Activated CD4-positive, CD25-positive, alpha-beta regulatory T cell treated with anti-CD3 and anti-CD28 coated beads, Interleukin-2, amount 50 U/mL, for 16 hours (primary cell): ENCODE measurements at regions not wholly inside any gene's neighbourhood (a gene's known extent, or its start where the extent isn't known, plus 50 kb on each side); places are given as distances from the start of the nearest gene placed in this dataset.

Experiments used
- DNase-seq: peaks from one replicate; pipeline ENCODE4 v3.0.0-alpha.2; 2020; ENCODE audit warnings: low read depth, low spot score

GRCh38 chr7:22962775-22963350, 51.1 kb downstream of the HYCC1 start:
- DNase-seq, result no peak

GRCh38 chr7:22958742-22959141, 55.2 kb downstream of the HYCC1 start:
- no peak for DNase-seq

GRCh38 chr7:22954251-22954650, 59.7 kb downstream of the HYCC1 start:
- DNase-seq, result no peak

- no peak for DNase-seq
Observed at GRCh38 chr7:22952306-22953015, 61.5 kb downstream of the HYCC1 start.

- DNase-seq, result no peak
Observed at GRCh38 chr7:22949944-22950343, 64.0 kb downstream of the HYCC1 start.

- no peak for DNase-seq
Observed at GRCh38 chr7:22949221-22949620, 64.7 kb downstream of the HYCC1 start.

- no peak for DNase-seq
Observed at GRCh38 chr7:22948770-22949169, 65.2 kb downstream of the HYCC1 start.

GRCh38 chr7:22945584-22945983, 68.3 kb downstream of the HYCC1 start:
- no peak for DNase-seq

- no peak for DNase-seq
Observed at GRCh38 chr7:22944510-22944909, 69.4 kb downstream of the HYCC1 start.

- no peak for DNase-seq
Observed at GRCh38 chr7:22944022-22944421, 69.9 kb downstream of the HYCC1 start.

- no peak for DNase-seq
Observed at GRCh38 chr7:22942191-22942590, 71.7 kb downstream of the HYCC1 start.

GRCh38 chr7:22939842-22940241, 74.1 kb downstream of the HYCC1 start:
- no peak for DNase-seq

GRCh38 chr7:22937946-22938345, 76.0 kb downstream of the HYCC1 start:
- no peak for DNase-seq

GRCh38 chr7:22936246-22936645, 77.7 kb downstream of the HYCC1 start:
- DNase-seq, result no peak

- no peak for DNase-seq
Observed at GRCh38 chr7:22935269-22935668, 78.7 kb downstream of the HYCC1 start.

- no peak for DNase-seq
Observed at GRCh38 chr7:22934473-22935065, 79.4 kb downstream of the HYCC1 start.

- no peak for DNase-seq
Observed at GRCh38 chr7:22934023-22934422, 79.9 kb downstream of the HYCC1 start.

- DNase-seq, result no peak
Observed at GRCh38 chr7:22932896-22933295, 81.0 kb downstream of the HYCC1 start.

- DNase-seq, result no peak
Observed at GRCh38 chr7:22931011-22931410, 82.9 kb downstream of the HYCC1 start.

GRCh38 chr7:22922307-22922706, 91.6 kb downstream of the HYCC1 start:
- no peak for DNase-seq

- DNase-seq, result no peak
Observed at GRCh38 chr7:22921386-22922086, 92.4 kb downstream of the HYCC1 start.

GRCh38 chr7:22920672-22921071, 93.3 kb downstream of the HYCC1 start:
- no peak for DNase-seq

- DNase-seq, result no peak
Observed at GRCh38 chr7:22913158-22913557, 90.5 kb upstream of the TOMM7 start.
